ENCODE measurements at regions not wholly inside any gene's neighbourhood (a gene's known extent, or its start where the extent isn't known, plus 50 kb on each side); places are given as distances from the start of the nearest gene placed in this dataset.

DNA sequence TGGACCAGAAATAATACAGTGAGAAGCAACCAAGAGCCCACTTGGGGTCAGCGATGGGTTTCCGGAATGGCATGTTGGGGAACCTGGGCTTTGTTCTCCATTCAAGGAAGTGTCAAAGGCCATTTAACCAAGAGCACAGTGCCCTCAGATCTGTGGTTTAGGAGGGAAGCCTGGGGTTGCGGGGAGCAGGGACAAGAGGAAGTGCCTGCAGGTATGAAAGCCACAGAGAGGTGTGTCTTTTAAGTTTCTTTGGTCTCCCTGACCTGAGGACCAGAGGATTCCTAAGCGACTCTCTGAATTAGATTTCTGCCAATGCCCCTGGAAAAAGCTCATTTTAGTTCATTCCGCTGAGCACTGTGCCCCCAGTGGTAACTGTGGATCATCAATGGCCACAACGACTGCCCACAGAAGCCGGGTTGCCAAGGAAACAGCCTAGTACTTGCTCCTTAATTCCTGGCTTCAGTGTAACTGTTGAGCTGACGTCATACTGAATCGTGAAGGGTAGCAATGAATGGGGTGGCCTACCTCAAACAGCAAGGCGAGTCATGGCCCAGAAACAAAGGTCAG lies 107.3 kb upstream of the SPIN1 start:
- TF ChIP-seq POLR2AphosphoS5 (IDR thresholded peaks at IDR 0.05) (no peak), POLR2A (IDR thresholded peaks at IDR 0.05) (no peak), EP300 (IDR thresholded peaks at IDR 0.05) (no peak)
- TF ChIP-seq, protein P1, sequence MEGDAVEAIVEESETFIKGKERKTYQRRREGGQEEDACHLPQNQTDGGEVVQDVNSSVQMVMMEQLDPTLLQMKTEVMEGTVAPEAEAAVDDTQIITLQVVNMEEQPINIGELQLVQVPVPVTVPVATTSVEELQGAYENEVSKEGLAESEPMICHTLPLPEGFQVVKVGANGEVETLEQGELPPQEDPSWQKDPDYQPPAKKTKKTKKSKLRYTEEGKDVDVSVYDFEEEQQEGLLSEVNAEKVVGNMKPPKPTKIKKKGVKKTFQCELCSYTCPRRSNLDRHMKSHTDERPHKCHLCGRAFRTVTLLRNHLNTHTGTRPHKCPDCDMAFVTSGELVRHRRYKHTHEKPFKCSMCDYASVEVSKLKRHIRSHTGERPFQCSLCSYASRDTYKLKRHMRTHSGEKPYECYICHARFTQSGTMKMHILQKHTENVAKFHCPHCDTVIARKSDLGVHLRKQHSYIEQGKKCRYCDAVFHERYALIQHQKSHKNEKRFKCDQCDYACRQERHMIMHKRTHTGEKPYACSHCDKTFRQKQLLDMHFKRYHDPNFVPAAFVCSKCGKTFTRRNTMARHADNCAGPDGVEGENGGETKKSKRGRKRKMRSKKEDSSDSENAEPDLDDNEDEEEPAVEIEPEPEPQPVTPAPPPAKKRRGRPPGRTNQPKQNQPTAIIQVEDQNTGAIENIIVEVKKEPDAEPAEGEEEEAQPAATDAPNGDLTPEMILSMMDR (IDR thresholded peaks at IDR 0.05): no peak

Measured in suprapubic skin (tissue), 4 donors.